ENCODE measurements at regions not wholly inside any gene's neighbourhood (a gene's known extent, or its start where the extent isn't known, plus 50 kb on each side); places are given as distances from the start of the nearest gene placed in this dataset.
A peak's percentile ranks its signal among the peaks of the same experiment; 100 is the strongest.

DNA sequence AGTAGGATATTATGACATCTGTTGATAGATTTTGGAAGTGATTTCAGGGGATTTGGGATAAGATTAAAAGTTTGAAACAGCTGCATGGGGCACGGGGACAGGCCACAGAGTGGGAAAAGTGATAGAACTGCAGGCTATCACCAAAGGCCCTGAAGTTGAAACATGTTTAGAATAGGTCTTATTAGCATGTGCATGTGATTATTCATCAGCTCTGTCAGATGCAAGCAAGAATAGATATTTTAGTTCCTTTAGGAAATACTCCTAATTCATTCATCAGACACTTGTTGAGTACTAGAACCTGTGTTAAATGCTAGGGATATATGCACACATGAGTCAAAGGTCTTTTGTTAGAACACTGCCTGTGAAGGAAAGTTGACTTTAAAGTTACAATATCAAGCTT, 261.2 kb upstream of the MAN1A1 start:
- H3K27ac ChIP-seq (ENCODE audit: low read depth, low read length, poor library complexity, severe bottlenecking), result no peak overlapping the region
- H3K9me2 ChIP-seq (ENCODE audit: insufficient read depth, low read length), result no peaks in the 10 kb centered on the region
- ChIA-PET CTCF (ENCODE audit: unreplicated experiment) (no interaction called here), POLR2A (interaction anchor here (0.8 to 1.4 kb wide), 3 partner anchors 9 to 16 kb away, joined by 3 read pairs; no protein-coding TSS in a partner anchor)
- no peaks in the 10 kb centered on the region for H4K20me1 ChIP-seq (ENCODE audit: insufficient read depth, low read length)
- H3K4me1 ChIP-seq (ENCODE audit: insufficient read depth, low read length, poor library complexity, severe bottlenecking), result peaks cover 14% of the 10 kb centered on the region
- no peak for TF ChIP-seq EZH2phosphoT487 (IDR thresholded peaks at IDR 0.05; ENCODE audit: borderline replicate concordance, low read depth, low read length)
- TF ChIP-seq, protein P1, sequence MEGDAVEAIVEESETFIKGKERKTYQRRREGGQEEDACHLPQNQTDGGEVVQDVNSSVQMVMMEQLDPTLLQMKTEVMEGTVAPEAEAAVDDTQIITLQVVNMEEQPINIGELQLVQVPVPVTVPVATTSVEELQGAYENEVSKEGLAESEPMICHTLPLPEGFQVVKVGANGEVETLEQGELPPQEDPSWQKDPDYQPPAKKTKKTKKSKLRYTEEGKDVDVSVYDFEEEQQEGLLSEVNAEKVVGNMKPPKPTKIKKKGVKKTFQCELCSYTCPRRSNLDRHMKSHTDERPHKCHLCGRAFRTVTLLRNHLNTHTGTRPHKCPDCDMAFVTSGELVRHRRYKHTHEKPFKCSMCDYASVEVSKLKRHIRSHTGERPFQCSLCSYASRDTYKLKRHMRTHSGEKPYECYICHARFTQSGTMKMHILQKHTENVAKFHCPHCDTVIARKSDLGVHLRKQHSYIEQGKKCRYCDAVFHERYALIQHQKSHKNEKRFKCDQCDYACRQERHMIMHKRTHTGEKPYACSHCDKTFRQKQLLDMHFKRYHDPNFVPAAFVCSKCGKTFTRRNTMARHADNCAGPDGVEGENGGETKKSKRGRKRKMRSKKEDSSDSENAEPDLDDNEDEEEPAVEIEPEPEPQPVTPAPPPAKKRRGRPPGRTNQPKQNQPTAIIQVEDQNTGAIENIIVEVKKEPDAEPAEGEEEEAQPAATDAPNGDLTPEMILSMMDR (conservative IDR thresholded peaks at IDR 0.05; ENCODE audit: low read length), result no peak
- H3K4me3 ChIP-seq (ENCODE audit: low read depth, low read length, poor library complexity, severe bottlenecking), result no peak overlapping the region
- no peak for DNase-seq (ENCODE audit: low spot score)
- intact Hi-C loops (cut with micrococcal nuclease; ENCODE audit: unreplicated experiment), result no loop called here
- no peaks in the 10 kb centered on the region for H3K79me2 ChIP-seq (ENCODE audit: insufficient read depth, low read depth, low read length)
- BruUV-seq (replicated peaks), result no TSS peak
- H3K4me2 ChIP-seq (ENCODE audit: low read length), result no peak overlapping the region
- H3K9me3 ChIP-seq (ENCODE audit: low read length), result peaks cover 15% of the 10 kb centered on the region; the same call in 1 of the 2 replicates
- peak overlapping the region; percentile 32; the same call in 1 of the 2 replicates for H2AFZ ChIP-seq (ENCODE audit: low read length)
- 0 out of 2 replicates have a peak, but pooled peaks cover 6% of the 10 kb centered on the region for H3K36me3 ChIP-seq (ENCODE audit: insufficient read depth, low read length)

DNA sequence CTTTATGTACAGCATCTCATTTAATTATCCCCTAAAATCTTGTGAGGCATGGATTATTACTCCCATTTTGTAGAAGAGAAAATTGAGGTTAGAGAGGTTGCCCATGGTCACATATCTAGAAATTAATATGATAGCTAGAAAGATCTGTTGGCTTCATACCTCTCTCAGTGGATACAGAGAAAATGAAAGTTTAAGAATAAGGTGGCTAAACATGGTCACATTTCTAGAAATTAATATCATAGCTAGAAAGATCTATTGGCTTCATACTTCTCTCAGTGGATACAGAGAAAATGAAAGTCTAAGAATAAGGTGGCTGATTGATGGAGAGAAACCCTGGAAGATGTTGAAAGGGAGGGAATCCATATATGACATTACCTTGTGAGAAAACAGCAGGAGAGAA, 260.7 kb upstream of the MAN1A1 start:
- Histone ChIP-seq H2AFZ (ENCODE audit: low read length) (peak overlapping the region; percentile 32; the same call in 1 of the 2 replicates), H3K27ac (ENCODE audit: low read depth, low read length, poor library complexity, severe bottlenecking) (no peak overlapping the region), H3K36me3 (ENCODE audit: insufficient read depth, low read length) (0 out of 2 replicates have a peak, but pooled peaks cover 2% of the 10 kb centered on the region), H3K9me2 (ENCODE audit: insufficient read depth, low read length) (no peaks in the 10 kb centered on the region), H3K4me3 (ENCODE audit: low read depth, low read length, poor library complexity, severe bottlenecking) (no peak overlapping the region), H3K4me1 (ENCODE audit: insufficient read depth, low read length, poor library complexity, severe bottlenecking) (peaks cover 14% of the 10 kb centered on the region), H3K79me2 (ENCODE audit: insufficient read depth, low read depth, low read length) (no peaks in the 10 kb centered on the region), H3K9me3 (ENCODE audit: low read length) (peaks cover 10% of the 10 kb centered on the region; the same call in 1 of the 2 replicates), H4K20me1 (ENCODE audit: insufficient read depth, low read length) (no peaks in the 10 kb centered on the region), H3K4me2 (ENCODE audit: low read length) (0 out of 2 replicates have a peak overlapping the region, but pooled peaks have one; percentile 6)
- BruUV-seq (replicated peaks), result no TSS peak
- TF ChIP-seq, protein P1 (conservative IDR thresholded peaks at IDR 0.05; ENCODE audit: low read length), result no peak
- DNase-seq (ENCODE audit: low spot score), result no peak
- POLR2A ChIA-PET, result interaction anchor here (1.0 kb wide), 1 partner anchor 9 kb away, joined by 3 read pairs; no protein-coding TSS in a partner anchor
- CTCF ChIA-PET (ENCODE audit: unreplicated experiment), result no interaction called here
- intact Hi-C loops (cut with micrococcal nuclease; ENCODE audit: unreplicated experiment), result no loop called here

DNA sequence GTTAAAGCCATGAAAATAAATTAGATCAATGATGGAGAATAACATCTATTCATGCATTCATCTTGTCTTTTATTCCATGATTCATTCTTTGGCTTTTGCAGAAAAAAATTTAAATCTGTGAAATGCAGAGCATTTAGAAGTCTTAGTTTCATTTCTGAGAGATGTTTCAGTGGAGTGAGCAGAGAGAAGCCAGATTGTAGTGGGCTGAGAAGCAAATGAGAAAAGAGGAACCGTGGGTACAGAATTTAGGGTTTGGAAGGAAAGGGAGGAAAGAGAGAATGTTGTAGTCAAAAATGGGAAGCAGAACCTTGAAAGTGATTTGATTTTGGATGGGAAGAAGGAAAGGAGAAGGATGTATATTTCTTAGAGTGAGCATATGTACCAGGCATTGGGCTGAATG, 260.3 kb upstream of the MAN1A1 start:
- H3K27ac ChIP-seq (ENCODE audit: low read depth, low read length, poor library complexity, severe bottlenecking), result no peak overlapping the region
- intact Hi-C loops (cut with micrococcal nuclease; ENCODE audit: unreplicated experiment), result no loop called here

More for the DNA sequence above, 260.3 kb upstream of the MAN1A1 start:
- Histone ChIP-seq H3K79me2 (ENCODE audit: insufficient read depth, low read depth, low read length) (no peaks in the 10 kb centered on the region), H2AFZ (ENCODE audit: low read length) (peak overlapping the region; percentile 31; the same call in 1 of the 2 replicates), H3K4me2 (ENCODE audit: low read length) (0 out of 2 replicates have a peak overlapping the region, but pooled peaks have one; percentile 6), H3K9me3 (ENCODE audit: low read length) (peaks cover 6% of the 10 kb centered on the region; the same call in 1 of the 2 replicates), H3K36me3 (ENCODE audit: insufficient read depth, low read length) (no peaks in the 10 kb centered on the region), H3K4me1 (ENCODE audit: insufficient read depth, low read length, poor library complexity, severe bottlenecking) (peaks cover 14% of the 10 kb centered on the region), H4K20me1 (ENCODE audit: insufficient read depth, low read length) (no peaks in the 10 kb centered on the region), H3K9me2 (ENCODE audit: insufficient read depth, low read length) (no peaks in the 10 kb centered on the region), H3K4me3 (ENCODE audit: low read depth, low read length, poor library complexity, severe bottlenecking) (no peak overlapping the region)
- TF ChIP-seq, protein P1 (conservative IDR thresholded peaks at IDR 0.05; ENCODE audit: low read length), result no peak
- TF ChIP-seq EZH2phosphoT487 (IDR thresholded peaks at IDR 0.05; ENCODE audit: borderline replicate concordance, low read depth, low read length), result no peak
- ChIA-PET CTCF (ENCODE audit: unreplicated experiment) (no interaction called here), POLR2A (no interaction called here)
- no TSS peak for BruUV-seq (replicated peaks)
- DNase-seq (ENCODE audit: low spot score), result no peak
